ENCODE measurements at regions not wholly inside any gene's neighbourhood (a gene's known extent, or its start where the extent isn't known, plus 50 kb on each side); places are given as distances from the start of the nearest gene placed in this dataset.

- TF ChIP-seq, protein P1, sequence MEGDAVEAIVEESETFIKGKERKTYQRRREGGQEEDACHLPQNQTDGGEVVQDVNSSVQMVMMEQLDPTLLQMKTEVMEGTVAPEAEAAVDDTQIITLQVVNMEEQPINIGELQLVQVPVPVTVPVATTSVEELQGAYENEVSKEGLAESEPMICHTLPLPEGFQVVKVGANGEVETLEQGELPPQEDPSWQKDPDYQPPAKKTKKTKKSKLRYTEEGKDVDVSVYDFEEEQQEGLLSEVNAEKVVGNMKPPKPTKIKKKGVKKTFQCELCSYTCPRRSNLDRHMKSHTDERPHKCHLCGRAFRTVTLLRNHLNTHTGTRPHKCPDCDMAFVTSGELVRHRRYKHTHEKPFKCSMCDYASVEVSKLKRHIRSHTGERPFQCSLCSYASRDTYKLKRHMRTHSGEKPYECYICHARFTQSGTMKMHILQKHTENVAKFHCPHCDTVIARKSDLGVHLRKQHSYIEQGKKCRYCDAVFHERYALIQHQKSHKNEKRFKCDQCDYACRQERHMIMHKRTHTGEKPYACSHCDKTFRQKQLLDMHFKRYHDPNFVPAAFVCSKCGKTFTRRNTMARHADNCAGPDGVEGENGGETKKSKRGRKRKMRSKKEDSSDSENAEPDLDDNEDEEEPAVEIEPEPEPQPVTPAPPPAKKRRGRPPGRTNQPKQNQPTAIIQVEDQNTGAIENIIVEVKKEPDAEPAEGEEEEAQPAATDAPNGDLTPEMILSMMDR (IDR thresholded peaks at IDR 0.05; ENCODE audit: low read depth, low read length, poor library complexity, severe bottlenecking), result no peak
- TF ChIP-seq EZH2phosphoT487 (IDR thresholded peaks at IDR 0.05; ENCODE audit: borderline replicate concordance, low read length), result no peak
Observed at GRCh38 chrX:74195605-74196004, 108.4 kb upstream of the ZCCHC13 start.

Data from DOHH2 (cell line).